ENCODE measurements at regions not wholly inside any gene's neighbourhood (a gene's known extent, or its start where the extent isn't known, plus 50 kb on each side); places are given as distances from the start of the nearest gene placed in this dataset.

DNA sequence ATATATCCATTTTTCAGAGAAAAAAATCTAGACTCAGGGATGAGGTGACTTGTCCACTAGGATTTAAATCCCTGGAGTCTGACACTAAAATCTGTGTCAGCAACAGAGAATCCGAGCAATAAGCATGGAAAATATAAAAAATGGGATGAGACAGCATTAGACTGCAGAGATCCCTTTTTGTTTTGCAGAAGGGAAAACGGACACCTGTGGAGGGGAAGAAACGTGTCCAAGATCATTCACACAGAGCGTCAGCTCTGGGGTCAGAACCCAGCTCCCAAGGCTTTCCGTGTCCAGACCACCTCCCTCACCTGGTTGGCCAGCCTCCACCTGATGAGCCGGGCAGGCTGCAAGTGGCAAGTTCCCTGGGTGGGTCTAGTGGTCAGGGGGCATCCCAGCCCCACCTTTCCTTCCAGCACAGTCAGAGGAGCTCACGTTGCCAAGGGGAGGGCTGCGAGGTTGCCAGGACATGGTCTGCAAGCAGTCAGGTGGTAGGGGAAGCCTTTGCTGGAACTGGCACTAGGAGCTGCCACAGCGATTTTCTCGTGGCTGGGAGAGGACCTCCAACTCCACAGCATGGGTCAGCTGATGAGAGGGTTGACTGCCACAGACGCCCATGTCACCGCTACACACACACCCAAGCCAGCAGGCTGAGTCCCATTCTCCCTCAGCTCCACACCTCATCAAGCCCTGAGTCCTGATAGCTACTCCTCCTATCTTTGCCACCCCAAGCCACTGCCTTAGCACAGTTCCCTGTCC is 65.9 kb upstream of the CPLX2 start:
- DNase-seq (ENCODE audit: low read depth) = no peak

DNA sequence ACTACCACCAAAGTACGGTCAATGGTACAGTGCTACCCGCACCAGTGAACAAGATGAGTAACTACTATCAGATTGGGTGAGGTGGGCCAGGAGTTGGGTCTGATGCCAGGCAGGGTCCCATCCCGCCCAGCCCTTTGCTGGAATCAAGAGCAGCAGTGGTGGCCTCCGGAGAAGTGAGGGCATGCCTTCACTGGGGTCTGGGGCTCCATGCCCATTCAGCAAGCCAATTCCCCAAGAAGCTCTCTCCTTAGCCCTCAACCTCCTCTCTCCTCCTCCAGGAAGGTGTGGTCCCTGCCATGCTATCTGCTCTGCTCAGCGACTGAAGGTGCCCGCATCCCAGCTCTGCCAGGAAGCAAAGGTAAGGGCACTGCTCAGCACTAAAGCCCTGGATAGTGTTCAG is 62.7 kb upstream of the CPLX2 start:
- no peak for DNase-seq (ENCODE audit: low read depth)

DNA sequence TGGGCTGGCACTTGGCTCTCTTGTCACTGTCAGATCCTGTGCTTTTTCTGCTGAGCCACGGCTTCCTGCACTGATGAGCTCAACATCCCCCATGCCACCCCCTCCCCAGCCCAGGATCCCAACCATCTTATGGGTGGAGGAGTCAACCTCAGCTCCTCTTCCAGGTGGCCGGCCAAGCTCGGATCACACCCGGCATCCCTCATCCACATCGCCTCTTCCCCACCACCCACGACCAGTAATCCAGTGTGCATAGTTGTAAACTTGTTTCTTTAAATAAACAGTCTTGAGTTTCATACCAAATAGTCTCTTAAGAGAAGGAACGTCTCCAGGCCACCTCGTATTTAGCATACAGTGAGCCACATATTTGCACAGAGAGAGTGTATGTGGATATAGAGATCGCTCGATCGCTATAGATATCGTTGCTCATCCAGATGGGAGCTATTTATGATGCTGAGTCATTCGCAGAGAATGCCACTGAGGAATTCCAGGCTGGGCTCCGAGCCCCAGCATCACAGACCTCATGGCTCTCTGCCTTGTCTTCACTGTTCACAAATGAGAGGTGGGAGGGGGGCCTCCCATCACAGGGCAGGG is 61.8 kb upstream of the CPLX2 start:
- DNase-seq (ENCODE audit: low read depth) = no peak

DNA sequence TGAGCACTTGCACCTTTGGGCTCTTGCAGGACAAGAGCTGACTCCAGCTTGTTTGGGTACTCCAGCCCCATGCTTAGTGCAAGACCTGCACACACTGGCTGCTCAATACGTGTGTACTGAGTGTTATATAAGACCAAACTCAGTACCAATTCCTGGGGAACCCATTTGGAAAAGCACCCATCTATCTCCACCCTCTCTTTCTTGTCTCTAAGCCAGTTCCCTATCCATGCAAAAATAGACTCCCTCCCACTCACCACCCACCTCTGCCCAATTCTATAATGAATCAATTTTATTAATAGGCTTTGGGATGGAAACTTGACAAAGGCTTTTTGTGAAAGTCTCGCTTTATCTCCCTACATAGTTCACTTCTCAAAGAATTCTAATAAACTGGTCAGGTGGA is 60.9 kb upstream of the CPLX2 start:
- DNase-seq (ENCODE audit: low read depth) = no peak

DNA sequence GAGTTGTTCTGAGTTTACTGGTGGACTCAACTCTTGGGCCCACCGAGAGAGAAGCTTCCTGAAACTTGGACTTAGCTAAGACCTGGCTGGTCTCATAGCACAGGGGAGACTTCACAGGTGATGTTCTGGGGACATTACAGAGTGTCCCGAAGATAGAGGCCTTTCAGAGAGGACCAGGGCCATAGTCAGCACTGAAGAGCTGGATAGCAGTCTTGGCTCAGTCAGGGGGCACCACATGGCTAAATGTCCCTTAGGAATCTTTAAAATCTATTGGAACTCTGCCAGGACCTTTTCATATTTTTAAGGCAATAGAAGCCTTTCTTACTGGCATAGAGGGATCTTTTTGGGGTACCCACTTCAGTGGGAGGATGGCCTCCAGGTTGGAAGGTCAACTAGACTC is 59.8 kb upstream of the CPLX2 start:
- DNase-seq (ENCODE audit: low read depth) = no peak

DNA sequence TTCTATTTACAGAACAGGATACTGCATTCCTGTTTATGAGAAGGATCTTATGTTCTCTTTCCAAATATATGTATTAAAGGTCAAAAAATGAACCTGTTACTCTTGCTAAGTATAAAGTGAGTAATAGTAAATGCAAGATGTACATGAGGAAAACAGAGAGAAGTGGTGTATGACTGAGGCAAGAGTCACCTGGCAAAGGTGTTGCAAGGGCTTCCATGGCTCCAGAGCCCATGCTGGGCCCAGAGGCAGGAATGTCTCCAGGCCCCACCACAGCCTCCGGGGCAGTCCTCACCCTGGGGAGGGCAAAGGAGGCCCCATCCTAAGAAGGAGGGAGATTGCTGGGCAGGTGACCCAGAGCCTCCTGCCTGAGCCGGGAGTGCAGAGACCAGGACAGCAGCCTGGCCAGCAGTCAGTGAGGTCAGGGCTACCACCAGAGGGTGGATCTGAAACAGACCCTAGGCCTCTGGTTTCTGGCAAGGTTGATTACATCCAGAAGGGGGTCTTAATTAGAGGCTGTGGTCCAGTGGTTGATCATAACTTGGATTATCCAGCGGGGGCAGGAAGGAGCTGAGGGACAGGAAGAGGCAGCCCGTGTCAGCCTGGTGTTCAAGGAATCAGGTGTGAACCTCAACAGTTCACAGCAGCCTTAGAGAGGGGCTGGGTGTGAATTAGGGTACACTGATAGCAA is 57.3 kb upstream of the CPLX2 start:
- DNase-seq (ENCODE audit: low read depth) = no peak

DNA sequence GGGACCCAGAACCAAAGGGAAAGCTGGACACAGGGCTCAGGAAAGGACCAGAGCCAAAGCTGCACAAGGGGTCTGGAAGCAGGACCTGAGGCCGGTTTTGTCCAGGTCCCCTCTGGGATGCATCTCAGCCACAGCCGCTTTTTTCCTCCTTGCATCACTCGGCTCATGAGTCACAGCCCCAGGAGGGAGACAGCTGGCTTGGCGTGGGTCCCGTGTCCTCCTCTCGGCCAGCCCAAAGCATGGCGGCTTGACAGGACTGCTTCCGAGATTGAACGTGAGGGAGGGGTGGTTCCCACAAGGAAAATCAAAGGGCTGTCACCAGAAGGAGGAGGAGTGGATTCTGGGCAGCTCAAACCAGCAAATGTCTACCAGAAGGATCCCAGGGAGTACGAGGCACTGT is 56.7 kb upstream of the CPLX2 start:
- no peak for DNase-seq (ENCODE audit: low read depth)

GRCh38 chr5:175815126-175815913 is 56.1 kb upstream of the CPLX2 start:
- DNase-seq (ENCODE audit: low read depth) = no peak

GRCh38 chr5:175816348-175816747 is 55.0 kb upstream of the CPLX2 start:
- DNase-seq (ENCODE audit: low read depth) = no peak

GRCh38 chr5:175819090-175819425 is 52.3 kb upstream of the CPLX2 start:
- no peak for DNase-seq (ENCODE audit: low read depth)

DNA sequence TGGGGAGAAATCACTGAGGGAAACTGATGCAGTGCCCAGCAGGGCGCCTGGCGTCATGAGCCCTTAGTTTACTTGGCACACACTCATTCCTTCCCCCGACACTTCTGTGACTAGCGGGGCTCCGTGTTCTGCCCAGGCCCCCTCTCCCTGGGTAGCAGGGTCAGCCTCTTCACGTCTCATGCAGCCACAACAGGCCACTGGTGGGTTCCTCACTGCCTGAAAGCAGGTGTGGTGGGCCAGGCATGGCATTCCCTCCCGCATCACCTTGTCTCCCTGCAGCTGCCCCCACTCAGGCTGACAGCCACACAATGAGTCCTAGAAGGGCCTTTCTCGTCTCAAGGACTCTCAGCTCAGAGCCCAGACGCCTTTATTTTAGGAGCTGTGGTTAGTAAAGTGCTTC is 51.1 kb upstream of the CPLX2 start:
- no peak for DNase-seq (ENCODE audit: low read depth)
